H9 (cell line): ENCODE measurements at regions not wholly inside any gene's neighbourhood (a gene's known extent, or its start where the extent isn't known, plus 50 kb on each side); places are given as distances from the start of the nearest gene placed in this dataset.

Experiments
- DNase-seq: peaks from one replicate; pipeline ENCODE4 v3.0.0-alpha.2; 2017
- H2AFZ ChIP-seq: one replicate; pipeline ENCODE4 v1.6.1; 2013; ENCODE audit warnings: mild to moderate bottlenecking, low read length, control low read depth, moderate library complexity
- H2AK5ac ChIP-seq: 2 replicates; pipeline ENCODE4 v1.6.1; 2013; ENCODE audit warnings: low read length, control low read depth, mixed read lengths; ENCODE audit not compliant: insufficient read length
- H2BK120ac ChIP-seq: one replicate; pipeline ENCODE4 v1.6.1; 2013; ENCODE audit warnings: low read depth, mild to moderate bottlenecking, low read length, control low read depth, inconsistent platforms; ENCODE audit not compliant: poor library complexity, severe bottlenecking
- H2BK12ac ChIP-seq: 2 replicates; pipeline ENCODE4 v1.6.1; 2013; ENCODE audit warnings: low read length, control low read depth, mixed read lengths, low read depth; ENCODE audit not compliant: insufficient read length
- H2BK15ac ChIP-seq: 2 replicates; pipeline ENCODE4 v1.6.1; 2013; ENCODE audit warnings: low read depth, low read length, control low read depth
- H2BK20ac ChIP-seq: one replicate; pipeline ENCODE4 v1.6.1; 2013; ENCODE audit warnings: low read depth, mild to moderate bottlenecking, low read length, control low read depth, inconsistent platforms; ENCODE audit not compliant: poor library complexity, severe bottlenecking
- H2BK5ac ChIP-seq: 2 replicates; pipeline ENCODE4 v1.6.1; 2013; ENCODE audit warnings: low read length, control low read depth, mixed read lengths; ENCODE audit not compliant: insufficient read length
- H3K14ac ChIP-seq: 2 replicates; pipeline ENCODE4 v1.6.1; 2013; ENCODE audit warnings: low read length, control low read depth; ENCODE audit not compliant: insufficient read depth
- H3K18ac ChIP-seq: 2 replicates; pipeline ENCODE4 v1.6.1; 2013; ENCODE audit warnings: low read depth, mild to moderate bottlenecking, mixed read lengths, low read length, control low read depth; ENCODE audit not compliant: insufficient read length
- H3K23ac ChIP-seq: 2 replicates; pipeline ENCODE4 v1.6.1; 2013; ENCODE audit warnings: low read length, control low read depth, mixed read lengths, low read depth; ENCODE audit not compliant: insufficient read length
- H3K23me2 ChIP-seq: 2 replicates; pipeline ENCODE4 v1.6.1; 2013; ENCODE audit warnings: low read depth, mild to moderate bottlenecking, mixed read lengths, low read length, control low read depth; ENCODE audit not compliant: insufficient read length, poor library complexity, severe bottlenecking
- H3K27ac ChIP-seq: 2 replicates; pipeline ENCODE4 v1.5.1; 2013; ENCODE audit warnings: low read length, control low read depth, mixed read lengths, low read depth; ENCODE audit not compliant: insufficient read length
- H3K27me3 ChIP-seq: 2 replicates; pipeline ENCODE4 v1.6.1; 2013; ENCODE audit warnings: low read length, control low read depth, inconsistent platforms; ENCODE audit not compliant: insufficient read depth
- H3K4ac ChIP-seq: 2 replicates; pipeline ENCODE4 v1.6.1; 2013; ENCODE audit warnings: low read depth, mild to moderate bottlenecking, control low read depth, inconsistent platforms, low read length, moderate library complexity
- H3K4me1 ChIP-seq: 2 replicates; pipeline ENCODE4 v1.6.1; 2013; ENCODE audit warnings: low read length, control low read depth, inconsistent platforms; ENCODE audit not compliant: insufficient read depth
- H3K4me2 ChIP-seq: 2 replicates; pipeline ENCODE4 v1.6.1; 2013; ENCODE audit warnings: low read length, control low read depth, mixed read lengths; ENCODE audit not compliant: insufficient read length, insufficient read depth
- H3K56ac ChIP-seq: 2 replicates; pipeline ENCODE4 v1.6.1; 2013; ENCODE audit warnings: low read depth, mild to moderate bottlenecking, mixed read lengths, low read length, control low read depth; ENCODE audit not compliant: insufficient read length
- H3K79me1 ChIP-seq: 2 replicates; pipeline ENCODE4 v1.6.1; 2013; ENCODE audit warnings: low read depth, mild to moderate bottlenecking, moderate library complexity, low read length, control low read depth, inconsistent platforms; ENCODE audit not compliant: insufficient read depth, poor library complexity, severe bottlenecking
- H3K79me2 ChIP-seq: 2 replicates; pipeline ENCODE4 v1.6.1; 2013; ENCODE audit warnings: low read length, control low read depth, inconsistent platforms; ENCODE audit not compliant: insufficient read depth
- H3K9ac ChIP-seq: 2 replicates; pipeline ENCODE4 v1.6.1; 2013; ENCODE audit warnings: low read length, control low read depth, mixed read lengths; ENCODE audit not compliant: insufficient read length; ENCODE audit errors: extremely low read depth
- H3K9me3 ChIP-seq: one replicate; pipeline ENCODE4 v1.6.1; 2013; ENCODE audit warnings: low read depth, low read length, inconsistent platforms; ENCODE audit not compliant: control insufficient read depth
- H3T11ph ChIP-seq: one replicate; pipeline ENCODE4 v1.6.1; 2013; ENCODE audit warnings: mild to moderate bottlenecking, low read length, control low read depth, inconsistent platforms
- H4K20me1 ChIP-seq: one replicate; pipeline ENCODE4 v1.6.1; 2013; ENCODE audit not compliant: control insufficient read depth, insufficient read length, insufficient read depth
- H4K5ac ChIP-seq: 2 replicates; pipeline ENCODE4 v1.6.1; 2013; ENCODE audit warnings: low read depth, mild to moderate bottlenecking, mixed read lengths, low read length, control low read depth; ENCODE audit not compliant: insufficient read length
- H4K8ac ChIP-seq: replicated peaks from 2 replicates; pipeline ENCODE4 v1.6.1; 2013; ENCODE audit warnings: low read length, control low read depth, mixed read lengths, low read depth; ENCODE audit not compliant: insufficient read length
- H4K91ac ChIP-seq: 2 replicates; pipeline ENCODE4 v1.6.1; 2013; ENCODE audit warnings: low read depth, mild to moderate bottlenecking, moderate library complexity, mixed read lengths, low read length, control low read depth; ENCODE audit not compliant: insufficient read length
- H3K27ac Mint-ChIP-seq, 3 experiments: 2 replicates in 2 of 3; 3 replicates in 1 of 3; pipeline ENCODE4 v1.8.0; 2020 to 2021; ENCODE audit warnings: mixed read lengths in 3 of 3, mild to moderate bottlenecking in 1 of 3, moderate library complexity in 1 of 3
- H3K27me3 Mint-ChIP-seq: 2 replicates; pipeline ENCODE4 v1.8.0; 2021; ENCODE audit warnings: low read depth, mild to moderate bottlenecking, moderate library complexity, mixed read lengths
- H3K36me3 Mint-ChIP-seq, 3 experiments: 2 replicates in 2 of 3; 3 replicates in 1 of 3; pipeline ENCODE4 v1.8.0; 2020 to 2021; ENCODE audit warnings: low read depth in 3 of 3, mixed read lengths in 3 of 3; ENCODE audit not compliant: insufficient read depth in 1 of 3
- H3K4me1 Mint-ChIP-seq, 2 experiments: 2 replicates each; pipeline ENCODE4 v1.8.0; 2020; ENCODE audit warnings: mixed read lengths in 2 of 2
- H3K4me3 Mint-ChIP-seq, 2 experiments: 2 replicates in 1 of 2; 3 replicates in 1 of 2; pipeline ENCODE4 v1.8.0; 2020 to 2021; ENCODE audit warnings: mild to moderate bottlenecking in 2 of 2, mixed read lengths in 2 of 2, moderate library complexity in 1 of 2
- H3K9me3 Mint-ChIP-seq, 2 experiments: 2 replicates in 1 of 2; 3 replicates in 1 of 2; pipeline ENCODE4 v1.8.0; 2020; ENCODE audit warnings: mild to moderate bottlenecking in 2 of 2, mixed read lengths in 2 of 2, moderate library complexity in 1 of 2
- WGBS: extraction: QIAGEN DNeasy Blood & Tissue Kit; methylation state at CpG from one replicate; pipeline ENCODE4 v1.1.7; 2013; ENCODE audit warnings: missing lambda C conversion rate, low lambda C conversion rate, mixed read lengths; ENCODE audit not compliant: insufficient read length; ENCODE audit errors: extremely low coverage; 5-methylcytosine and 5-hydroxymethylcytosine counted together
- TF ChIP-seq, protein P1 (sequence below): fragments of 200-600 bp; sonication (generic); conservative IDR thresholded peaks from 3 replicates; pipeline ENCODE4 v1.8.0; 2021; ENCODE audit warnings: antibody characterized with exemption, mild to moderate bottlenecking

DNA sequence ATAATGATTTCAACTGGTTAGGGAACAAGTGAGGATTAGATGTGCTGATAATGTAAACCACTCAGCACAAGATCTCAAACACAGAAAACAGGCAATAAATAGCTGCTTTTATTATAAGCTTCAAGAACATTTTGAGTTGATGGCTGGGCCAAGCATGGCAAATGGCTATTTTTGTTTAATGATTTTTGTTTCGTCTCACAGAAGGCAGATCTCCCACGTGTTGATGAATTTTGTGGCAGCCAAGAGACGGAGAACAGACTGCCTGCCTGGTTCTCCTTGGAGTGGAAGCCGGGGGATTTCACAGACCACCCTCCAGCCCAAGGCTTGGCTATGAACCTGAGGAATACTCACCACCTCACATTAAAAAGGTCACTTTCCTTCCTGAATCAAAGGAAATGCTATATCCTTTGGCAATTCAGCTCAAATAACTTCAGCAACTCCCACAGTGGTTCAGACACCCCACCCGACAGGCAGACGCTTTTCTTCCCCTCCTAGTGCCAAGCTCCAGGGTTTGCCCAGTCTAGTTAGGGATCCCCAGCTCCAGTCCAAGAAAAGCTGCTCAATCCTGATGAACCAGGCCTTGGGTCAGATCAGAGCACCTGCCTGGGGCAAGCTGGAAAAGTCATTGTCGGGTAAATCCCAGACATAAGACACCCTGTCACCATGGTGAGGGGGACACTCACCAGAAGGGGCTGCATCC is 593.5 kb downstream of the TOX3 start:
- no peak overlapping the region for H2BK120ac ChIP-seq
- no peak overlapping the region for H3K9ac ChIP-seq
- WGBS: no CpG with 5 or more reads among the region's 7 CpGs
- no peak for DNase-seq
- no peak overlapping the region for H2BK20ac ChIP-seq
- no peak overlapping the region for H2BK12ac ChIP-seq
- Mint-ChIP-seq H3K9me3 (no peaks in the 10 kb centered on the region), H3K27me3 (no peaks in the 10 kb centered on the region), H3K4me3 (no peak overlapping the region), H3K27ac (peak overlapping the region in 1 of 3 experiments; percentile 95; a peak in 3 of 7 replicates), H3K36me3 (no peaks in the 10 kb centered on the region), H3K4me1 (peaks cover 53 to 58% of the 10 kb centered on the region in 2 experiments)
- no peaks in the 10 kb centered on the region for H4K20me1 ChIP-seq
- H2BK5ac ChIP-seq: no peak overlapping the region
- no peak overlapping the region for H3K4ac ChIP-seq
- H3K27me3 ChIP-seq: no peaks in the 10 kb centered on the region
- H3K4me2 ChIP-seq: no peak overlapping the region
- H3K18ac ChIP-seq: no peak overlapping the region
- peaks cover 12% of the 10 kb centered on the region; the same call in 1 of the 2 replicates for H3K4me1 ChIP-seq
- TF ChIP-seq, protein P1, sequence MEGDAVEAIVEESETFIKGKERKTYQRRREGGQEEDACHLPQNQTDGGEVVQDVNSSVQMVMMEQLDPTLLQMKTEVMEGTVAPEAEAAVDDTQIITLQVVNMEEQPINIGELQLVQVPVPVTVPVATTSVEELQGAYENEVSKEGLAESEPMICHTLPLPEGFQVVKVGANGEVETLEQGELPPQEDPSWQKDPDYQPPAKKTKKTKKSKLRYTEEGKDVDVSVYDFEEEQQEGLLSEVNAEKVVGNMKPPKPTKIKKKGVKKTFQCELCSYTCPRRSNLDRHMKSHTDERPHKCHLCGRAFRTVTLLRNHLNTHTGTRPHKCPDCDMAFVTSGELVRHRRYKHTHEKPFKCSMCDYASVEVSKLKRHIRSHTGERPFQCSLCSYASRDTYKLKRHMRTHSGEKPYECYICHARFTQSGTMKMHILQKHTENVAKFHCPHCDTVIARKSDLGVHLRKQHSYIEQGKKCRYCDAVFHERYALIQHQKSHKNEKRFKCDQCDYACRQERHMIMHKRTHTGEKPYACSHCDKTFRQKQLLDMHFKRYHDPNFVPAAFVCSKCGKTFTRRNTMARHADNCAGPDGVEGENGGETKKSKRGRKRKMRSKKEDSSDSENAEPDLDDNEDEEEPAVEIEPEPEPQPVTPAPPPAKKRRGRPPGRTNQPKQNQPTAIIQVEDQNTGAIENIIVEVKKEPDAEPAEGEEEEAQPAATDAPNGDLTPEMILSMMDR: no peak
- no peak overlapping the region for H3K56ac ChIP-seq
- no peak overlapping the region for H4K8ac ChIP-seq
- H3K23me2 ChIP-seq: no peaks in the 10 kb centered on the region
- no peak overlapping the region for H2BK15ac ChIP-seq
- H3K27ac ChIP-seq: no peak overlapping the region
- H3K79me1 ChIP-seq: no peaks in the 10 kb centered on the region
- H4K5ac ChIP-seq: no peak overlapping the region
- no peak overlapping the region for H4K91ac ChIP-seq
- H3T11ph ChIP-seq: no peak overlapping the region
- no peak overlapping the region for H3K14ac ChIP-seq
- no peak overlapping the region for H3K23ac ChIP-seq
- no peak overlapping the region for H2AFZ ChIP-seq
- H2AK5ac ChIP-seq: no peak overlapping the region
- H3K9me3 ChIP-seq: no peaks in the 10 kb centered on the region
- H3K79me2 ChIP-seq: no peaks in the 10 kb centered on the region
